HG03457 (cell line): ENCODE measurements at regions not wholly inside any gene's neighbourhood (a gene's known extent, or its start where the extent isn't known, plus 50 kb on each side); places are given as distances from the start of the nearest gene placed in this dataset.

Experiments used
- ATAC-seq: cut with Tn5 transposase; IDR thresholded peaks from one replicate; pipeline ENCODE4 v1.9.1; 2021; ENCODE audit warnings: moderate number of reproducible peaks; ENCODE audit not compliant: unreplicated experiment

- ATAC-seq = no peak
Measured at GRCh38 chr2:145085612-145086011, 565.7 kb upstream of the ZEB2 start.

DNA sequence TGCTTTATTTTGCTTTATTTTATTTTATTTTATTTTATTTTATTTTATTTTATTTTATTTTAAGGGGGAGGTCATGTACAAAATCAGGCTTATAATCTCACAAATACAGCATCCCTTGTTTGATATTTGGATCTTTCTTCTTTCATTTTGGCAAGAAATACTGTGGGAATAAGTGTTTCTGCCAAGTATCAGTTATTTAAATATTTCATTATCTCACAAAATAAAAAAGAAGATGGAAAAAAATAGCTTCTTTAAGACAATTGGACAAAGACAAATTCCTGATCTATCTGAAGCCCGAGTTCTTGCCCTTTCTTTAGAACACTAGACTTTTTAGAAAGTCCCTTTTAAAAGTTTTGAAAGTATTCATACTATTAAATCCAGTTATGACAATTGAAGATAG is 560.5 kb upstream of the ZEB2 start:
- no peak for ATAC-seq

DNA sequence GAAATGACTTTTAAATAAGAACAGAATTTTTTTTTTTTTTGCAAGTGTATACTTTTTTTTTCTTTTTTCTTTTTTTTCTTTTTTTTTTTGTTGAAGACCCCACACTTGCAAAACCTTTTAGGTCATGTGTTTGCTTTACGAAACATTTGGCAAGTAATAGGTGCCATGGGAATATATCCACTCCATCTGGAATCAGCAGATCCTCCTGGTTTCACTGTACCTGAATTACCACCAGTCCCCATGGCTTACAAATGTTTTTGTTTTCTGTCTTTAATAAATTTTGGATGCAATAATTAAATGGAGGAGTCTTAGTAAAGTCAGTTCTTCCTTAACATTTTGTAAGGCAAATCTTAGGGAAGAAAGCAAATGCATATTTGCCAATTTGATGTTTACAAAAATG is 559.7 kb upstream of the ZEB2 start:
- no peak for ATAC-seq

GRCh38 chr2:145078923-145079322 is 559.0 kb upstream of the ZEB2 start:
- no peak for ATAC-seq

GRCh38 chr2:145076085-145076484 is 556.2 kb upstream of the ZEB2 start:
- no peak for ATAC-seq

DNA sequence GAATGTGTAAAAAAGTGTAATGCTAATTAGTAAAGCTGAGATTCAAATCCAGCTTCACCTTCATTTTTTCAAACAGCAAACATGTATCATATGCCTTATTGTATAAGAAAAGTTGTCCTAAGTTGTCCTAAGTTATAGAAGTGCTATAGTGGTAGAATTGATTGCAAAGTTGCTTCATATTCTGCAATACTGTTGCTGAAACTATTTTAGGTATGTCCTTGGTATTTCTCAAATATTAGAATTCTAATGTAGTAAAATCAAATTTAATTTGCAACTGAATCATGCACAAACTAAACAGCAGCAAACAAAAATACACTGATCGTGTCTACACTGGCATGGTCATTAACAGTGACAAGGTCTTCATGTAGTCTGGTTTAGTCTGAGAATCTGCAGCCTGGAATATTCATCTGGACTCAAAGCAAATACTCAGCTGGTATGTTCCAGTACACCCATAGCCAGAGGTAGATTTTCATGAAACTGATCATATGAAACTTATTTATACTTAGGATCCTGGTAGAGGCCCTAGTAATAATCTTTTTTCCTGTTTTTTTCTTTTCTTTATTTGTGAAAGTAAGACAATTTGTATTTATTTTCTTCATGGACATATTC is 555.6 kb upstream of the ZEB2 start:
- no peak for ATAC-seq

DNA sequence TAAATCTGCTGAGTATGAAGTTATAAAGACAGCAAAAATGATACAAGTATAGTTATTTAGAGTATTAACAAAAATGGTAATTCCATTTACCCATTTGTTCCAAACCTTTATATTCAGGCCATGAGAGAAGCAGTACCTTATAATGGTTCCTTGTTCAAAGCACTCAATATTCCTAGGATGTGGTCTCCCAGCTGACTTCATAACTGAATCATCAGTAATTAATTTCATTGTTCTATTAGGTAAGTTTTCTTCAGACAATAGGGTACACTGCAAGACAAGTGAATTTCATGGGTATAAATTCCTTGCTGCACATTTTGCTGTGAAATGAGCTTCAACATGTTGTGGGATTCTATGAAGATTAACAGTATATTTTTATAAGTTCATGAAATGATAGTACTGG is 550.8 kb upstream of the ZEB2 start:
- ATAC-seq = no peak

- no peak for ATAC-seq
Measured at GRCh38 chr2:145068509-145068908, 548.6 kb upstream of the ZEB2 start.

GRCh38 chr2:145067549-145068030 is 547.7 kb upstream of the ZEB2 start:
- no peak for ATAC-seq

DNA sequence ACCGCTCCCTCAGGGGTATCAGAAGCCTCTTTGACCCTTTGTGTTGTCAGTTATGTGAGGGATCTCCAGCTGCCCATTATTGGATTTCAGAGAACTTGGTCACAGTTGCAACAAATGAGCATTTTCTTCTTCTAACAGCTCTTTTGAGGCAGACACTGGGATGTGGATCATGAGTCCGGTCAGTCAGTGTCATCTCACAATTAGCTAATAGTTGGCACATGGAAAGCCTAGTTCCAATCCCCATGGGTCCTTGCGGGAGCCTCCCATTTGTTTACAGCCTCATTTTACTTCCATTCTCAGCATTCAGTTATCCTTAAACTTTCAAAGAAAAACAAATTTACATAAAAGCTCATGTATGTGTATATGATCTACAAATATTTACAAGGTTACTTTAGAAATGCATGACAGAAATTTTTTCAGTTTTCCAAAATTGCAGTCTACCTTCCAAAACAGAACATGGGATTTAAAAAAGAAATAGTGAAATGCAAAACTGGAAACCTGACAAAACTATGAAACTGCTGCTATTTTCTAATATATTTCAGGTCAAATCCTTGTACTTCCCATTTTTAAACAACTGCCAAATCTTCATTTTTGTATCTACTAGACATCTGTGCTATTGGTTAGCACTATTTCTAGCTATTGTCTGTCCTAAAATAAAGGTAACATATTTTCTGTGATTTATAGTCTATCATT is 547.1 kb upstream of the ZEB2 start:
- ATAC-seq = no peak

- no peak for ATAC-seq
Measured at GRCh38 chr2:145066151-145066661, 546.3 kb upstream of the ZEB2 start.

- no peak for ATAC-seq
Measured at GRCh38 chr2:145065342-145065741, 545.4 kb upstream of the ZEB2 start.

- no peak for ATAC-seq
Measured at GRCh38 chr2:145064511-145064910, 544.6 kb upstream of the ZEB2 start.

DNA sequence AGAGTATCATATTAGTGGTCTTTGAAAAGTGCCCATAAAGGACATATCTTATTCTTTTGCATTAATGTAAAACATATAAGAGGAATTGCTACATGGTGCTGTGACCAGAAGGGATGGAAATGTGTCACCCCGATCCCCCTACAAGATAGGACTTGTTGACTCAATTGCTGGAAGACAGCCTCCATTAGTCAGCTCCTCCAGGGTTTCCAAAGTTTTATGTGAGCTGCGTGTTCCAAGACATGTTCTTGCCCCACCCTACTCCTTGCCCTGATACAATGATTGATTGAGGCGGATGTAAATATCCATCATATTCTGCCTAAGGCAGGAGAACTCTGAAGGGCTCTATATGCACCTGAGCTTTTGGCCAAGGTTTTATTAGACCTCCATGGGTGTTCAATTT is 541.0 kb upstream of the ZEB2 start:
- ATAC-seq = no peak

GRCh38 chr2:145059914-145060313 is 540.0 kb upstream of the ZEB2 start:
- ATAC-seq = no peak

DNA sequence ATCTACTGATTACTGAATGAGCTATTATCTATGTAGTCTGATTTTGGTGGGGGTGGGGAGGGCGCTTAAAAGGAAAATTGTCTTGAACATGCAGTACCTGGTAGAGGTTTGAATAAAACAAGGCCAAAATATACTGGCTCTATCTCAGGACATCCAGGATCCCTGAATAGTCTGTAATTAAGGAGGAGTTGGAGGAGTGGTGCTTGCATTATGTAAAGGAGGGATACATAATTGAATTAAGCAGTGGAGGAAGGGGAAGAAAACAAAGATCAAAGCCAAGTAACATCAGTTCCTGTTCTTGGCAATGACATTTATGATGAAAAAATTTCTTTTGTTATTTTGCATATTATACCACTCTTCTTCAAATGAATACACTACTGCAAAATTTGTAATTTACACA is 539.4 kb upstream of the ZEB2 start:
- no peak for ATAC-seq

DNA sequence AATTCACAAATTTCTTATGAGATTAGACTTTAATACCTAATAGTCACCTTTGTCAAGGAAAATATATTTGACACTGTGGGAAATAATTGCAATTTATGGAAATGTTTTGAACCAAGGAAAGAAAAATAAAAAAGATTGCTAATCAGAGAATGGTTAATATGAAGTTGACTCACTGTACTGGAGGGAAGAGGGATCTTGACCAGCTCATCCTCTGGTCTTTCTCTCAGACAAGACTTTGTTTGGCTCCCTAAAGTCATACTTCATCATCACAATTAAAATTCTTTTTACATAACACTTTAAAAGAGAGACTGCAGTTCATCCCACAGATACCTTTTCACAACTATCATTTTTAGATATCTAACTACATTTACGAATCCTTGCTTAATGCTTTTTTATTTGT is 538.5 kb upstream of the ZEB2 start:
- no peak for ATAC-seq

DNA sequence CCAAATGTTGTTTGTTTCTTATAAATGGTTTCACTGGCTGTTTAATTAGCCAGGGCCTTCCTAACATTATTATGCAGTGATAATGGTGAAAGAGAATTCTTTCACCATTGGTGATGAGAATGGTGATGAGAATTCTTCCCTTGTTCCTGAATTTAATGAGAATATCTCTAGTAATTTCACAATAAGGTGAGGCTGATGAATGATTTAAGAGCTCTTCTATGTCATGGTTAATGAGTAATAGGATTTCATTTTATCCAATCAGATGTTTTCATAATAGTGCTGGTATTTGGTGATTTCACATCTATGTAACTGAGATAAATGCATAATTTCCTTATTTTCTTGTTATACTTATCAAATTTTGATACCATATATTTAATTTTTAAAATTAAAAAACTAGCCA is 535.7 kb upstream of the ZEB2 start:
- ATAC-seq = no peak

DNA sequence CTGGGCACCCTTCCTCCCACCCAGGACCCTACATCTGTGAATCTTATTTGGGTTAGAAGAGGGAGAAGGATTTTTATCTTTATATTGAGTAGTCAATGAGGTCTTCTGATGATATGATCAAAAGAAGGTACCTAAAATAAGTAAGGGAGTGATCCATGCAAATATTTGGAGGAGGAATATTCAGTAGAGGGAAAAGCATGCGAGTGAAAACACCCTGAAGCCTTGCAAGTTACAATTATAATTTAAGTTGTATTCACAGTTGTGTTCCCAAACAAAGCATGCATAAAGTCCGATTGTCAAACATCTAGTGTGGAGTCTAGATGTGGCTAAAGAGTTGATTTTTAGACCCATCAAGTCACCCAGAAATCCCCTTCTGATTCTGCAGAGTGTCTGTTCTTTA is 530.2 kb upstream of the ZEB2 start:
- ATAC-seq = no peak

GRCh38 chr2:145049475-145049874 is 529.6 kb upstream of the ZEB2 start:
- ATAC-seq = no peak

GRCh38 chr2:145047554-145047953 is 527.6 kb upstream of the ZEB2 start:
- no peak for ATAC-seq

GRCh38 chr2:145044491-145044890 is 524.6 kb upstream of the ZEB2 start:
- no peak for ATAC-seq

- no peak for ATAC-seq
Measured at GRCh38 chr2:145043399-145043834, 523.5 kb upstream of the ZEB2 start.
